ENCODE measurements at regions not wholly inside any gene's neighbourhood (a gene's known extent, or its start where the extent isn't known, plus 50 kb on each side); places are given as distances from the start of the nearest gene placed in this dataset.

- DNase-seq = no peak
- no peaks in the 10 kb centered on the region for H3K27me3 Mint-ChIP-seq (ENCODE audit: unreplicated experiment)
- no peaks in the 10 kb centered on the region for H3K36me3 Mint-ChIP-seq (ENCODE audit: insufficient read depth, unreplicated experiment)
- TF ChIP-seq CTCF (IDR thresholded peaks at IDR 0.05; ENCODE audit: unreplicated experiment) = no peak
- no peak overlapping the region for H3K4me3 Mint-ChIP-seq (ENCODE audit: low read depth, unreplicated experiment)
- H3K9me3 Mint-ChIP-seq (ENCODE audit: low read depth, unreplicated experiment) = no peaks in the 10 kb centered on the region
- H3K4me1 Mint-ChIP-seq (ENCODE audit: low read depth, unreplicated experiment) = peaks cover 23% of the 10 kb centered on the region
- intact Hi-C loops (cut with micrococcal nuclease; ENCODE audit: unreplicated experiment) = loop anchor here (5.0 to 10.0 kb wide), 2 partner anchors 66 to 93 kb away; no protein-coding TSS in a partner anchor
- no peak overlapping the region for H3K27ac Mint-ChIP-seq (ENCODE audit: unreplicated experiment)
- BruUV-seq (replicated peaks) = no TSS peak
- CTCF ChIA-PET = no interaction called here
Measured at GRCh38 chr3:20320489-20320888, 134.5 kb upstream of the SGO1 start.

- Mint-ChIP-seq H3K27me3 (ENCODE audit: unreplicated experiment) (no peaks in the 10 kb centered on the region), H3K4me3 (ENCODE audit: low read depth, unreplicated experiment) (no peak overlapping the region), H3K4me1 (ENCODE audit: low read depth, unreplicated experiment) (peaks cover 13% of the 10 kb centered on the region), H3K27ac (ENCODE audit: unreplicated experiment) (no peak overlapping the region), H3K9me3 (ENCODE audit: low read depth, unreplicated experiment) (no peaks in the 10 kb centered on the region), H3K36me3 (ENCODE audit: insufficient read depth, unreplicated experiment) (no peaks in the 10 kb centered on the region)
- CTCF ChIA-PET = no interaction called here
- TF ChIP-seq CTCF (IDR thresholded peaks at IDR 0.05; ENCODE audit: unreplicated experiment) = no peak
- DNase-seq = no peak
- BruUV-seq (replicated peaks) = no TSS peak
- intact Hi-C loops (cut with micrococcal nuclease; ENCODE audit: unreplicated experiment) = no loop called here
Measured at GRCh38 chr3:20319551-20319950, 133.5 kb upstream of the SGO1 start.

GRCh38 chr3:20317616-20318015 is 131.6 kb upstream of the SGO1 start:
- no peaks in the 10 kb centered on the region for H3K9me3 Mint-ChIP-seq (ENCODE audit: low read depth, unreplicated experiment)
- H3K27ac Mint-ChIP-seq (ENCODE audit: unreplicated experiment) = no peak overlapping the region
- no peaks in the 10 kb centered on the region for H3K4me1 Mint-ChIP-seq (ENCODE audit: low read depth, unreplicated experiment)
- no peaks in the 10 kb centered on the region for H3K27me3 Mint-ChIP-seq (ENCODE audit: unreplicated experiment)
- no TSS peak for BruUV-seq (replicated peaks)
- no peaks in the 10 kb centered on the region for H3K36me3 Mint-ChIP-seq (ENCODE audit: insufficient read depth, unreplicated experiment)
- intact Hi-C loops (cut with micrococcal nuclease; ENCODE audit: unreplicated experiment) = no loop called here
- CTCF ChIA-PET = no interaction called here
- TF ChIP-seq CTCF (IDR thresholded peaks at IDR 0.05; ENCODE audit: unreplicated experiment) = no peak
- H3K4me3 Mint-ChIP-seq (ENCODE audit: low read depth, unreplicated experiment) = no peak overlapping the region
- no peak for DNase-seq

GRCh38 chr3:20316238-20316637 is 130.2 kb upstream of the SGO1 start:
- Mint-ChIP-seq H3K27me3 (ENCODE audit: unreplicated experiment) (no peaks in the 10 kb centered on the region), H3K4me1 (ENCODE audit: low read depth, unreplicated experiment) (no peaks in the 10 kb centered on the region), H3K36me3 (ENCODE audit: insufficient read depth, unreplicated experiment) (no peaks in the 10 kb centered on the region), H3K4me3 (ENCODE audit: low read depth, unreplicated experiment) (no peak overlapping the region), H3K27ac (ENCODE audit: unreplicated experiment) (no peak overlapping the region), H3K9me3 (ENCODE audit: low read depth, unreplicated experiment) (no peaks in the 10 kb centered on the region)
- intact Hi-C loops (cut with micrococcal nuclease; ENCODE audit: unreplicated experiment) = no loop called here
- DNase-seq = no peak
- BruUV-seq (replicated peaks) = no TSS peak
- TF ChIP-seq CTCF (IDR thresholded peaks at IDR 0.05; ENCODE audit: unreplicated experiment) = no peak
- CTCF ChIA-PET = no interaction called here

- Mint-ChIP-seq H3K36me3 (ENCODE audit: insufficient read depth, unreplicated experiment) (no peaks in the 10 kb centered on the region), H3K27ac (ENCODE audit: unreplicated experiment) (no peak overlapping the region), H3K4me3 (ENCODE audit: low read depth, unreplicated experiment) (no peak overlapping the region), H3K27me3 (ENCODE audit: unreplicated experiment) (no peaks in the 10 kb centered on the region), H3K9me3 (ENCODE audit: low read depth, unreplicated experiment) (peaks cover 2% of the 10 kb centered on the region), H3K4me1 (ENCODE audit: low read depth, unreplicated experiment) (no peaks in the 10 kb centered on the region)
- CTCF ChIA-PET = no interaction called here
- intact Hi-C loops (cut with micrococcal nuclease; ENCODE audit: unreplicated experiment) = no loop called here
- no peak for TF ChIP-seq CTCF (IDR thresholded peaks at IDR 0.05; ENCODE audit: unreplicated experiment)
- no TSS peak for BruUV-seq (replicated peaks)
- DNase-seq = no peak
Measured at GRCh38 chr3:20310629-20311028, 124.6 kb upstream of the SGO1 start.

All from Calu3 (cell line).